ENCODE measurements at regions not wholly inside any gene's neighbourhood (a gene's known extent, or its start where the extent isn't known, plus 50 kb on each side); places are given as distances from the start of the nearest gene placed in this dataset.

- Histone ChIP-seq H3K27me3 (ENCODE audit: control insufficient read depth in 1 of 2, insufficient read depth in 2 of 2, low read length in 2 of 2) (no peaks in the 10 kb centered on the region), H3K27ac (ENCODE audit: low read depth in 2 of 2, low read length in 1 of 2) (no peak overlapping the region), H3K36me3 (ENCODE audit: control insufficient read depth in 2 of 2, insufficient read depth in 2 of 2, low read length in 1 of 2) (no peaks in the 10 kb centered on the region), H3K9me3 (ENCODE audit: control insufficient read depth in 2 of 2, insufficient read depth in 1 of 2, low read depth in 1 of 2, low read length in 1 of 2) (no peaks in the 10 kb centered on the region), H3K4me1 (ENCODE audit: control insufficient read depth in 2 of 2, insufficient read depth in 2 of 2, low read length in 1 of 2) (no peaks in the 10 kb centered on the region), H3K4me3 (ENCODE audit: low read depth in 1 of 2, low read length in 2 of 2) (no peak overlapping the region)
- WGBS, 2 donors: 92 to 98% methylated on average over 3 of the region's 3 CpGs
These were observed 376.9 kb downstream of the PPP3CA start for GRCh38 chr4:100970414-100970813.

- Histone ChIP-seq H3K36me3 (ENCODE audit: control insufficient read depth in 2 of 2, insufficient read depth in 2 of 2, low read length in 1 of 2) (no peaks in the 10 kb centered on the region), H3K9me3 (ENCODE audit: control insufficient read depth in 2 of 2, insufficient read depth in 1 of 2, low read depth in 1 of 2, low read length in 1 of 2) (no peaks in the 10 kb centered on the region), H3K27me3 (ENCODE audit: control insufficient read depth in 1 of 2, insufficient read depth in 2 of 2, low read length in 2 of 2) (no peaks in the 10 kb centered on the region), H3K4me1 (ENCODE audit: control insufficient read depth in 2 of 2, insufficient read depth in 2 of 2, low read length in 1 of 2) (no peaks in the 10 kb centered on the region), H3K27ac (ENCODE audit: low read depth in 2 of 2, low read length in 1 of 2) (no peak overlapping the region), H3K4me3 (ENCODE audit: low read depth in 1 of 2, low read length in 2 of 2) (no peak overlapping the region)
These were observed 377.4 kb downstream of the PPP3CA start for GRCh38 chr4:100969925-100970324.

- Histone ChIP-seq H3K27me3 (ENCODE audit: control insufficient read depth in 1 of 2, insufficient read depth in 2 of 2, low read length in 2 of 2) (no peaks in the 10 kb centered on the region), H3K9me3 (ENCODE audit: control insufficient read depth in 2 of 2, insufficient read depth in 1 of 2, low read depth in 1 of 2, low read length in 1 of 2) (no peaks in the 10 kb centered on the region), H3K27ac (ENCODE audit: low read depth in 2 of 2, low read length in 1 of 2) (no peak overlapping the region), H3K4me1 (ENCODE audit: control insufficient read depth in 2 of 2, insufficient read depth in 2 of 2, low read length in 1 of 2) (no peaks in the 10 kb centered on the region), H3K36me3 (ENCODE audit: control insufficient read depth in 2 of 2, insufficient read depth in 2 of 2, low read length in 1 of 2) (no peaks in the 10 kb centered on the region), H3K4me3 (ENCODE audit: low read depth in 1 of 2, low read length in 2 of 2) (no peak overlapping the region)
- WGBS, 2 donors: 68 to 69% methylated on average over 2 of the region's 2 CpGs
These were observed 379.3 kb downstream of the PPP3CA start for GRCh38 chr4:100968046-100968445.

- Histone ChIP-seq H3K27ac (ENCODE audit: low read depth in 2 of 2, low read length in 1 of 2) (no peak overlapping the region), H3K4me3 (ENCODE audit: low read depth in 1 of 2, low read length in 2 of 2) (no peak overlapping the region), H3K4me1 (ENCODE audit: control insufficient read depth in 2 of 2, insufficient read depth in 2 of 2, low read length in 1 of 2) (no peaks in the 10 kb centered on the region), H3K36me3 (ENCODE audit: control insufficient read depth in 2 of 2, insufficient read depth in 2 of 2, low read length in 1 of 2) (no peaks in the 10 kb centered on the region), H3K27me3 (ENCODE audit: control insufficient read depth in 1 of 2, insufficient read depth in 2 of 2, low read length in 2 of 2) (no peaks in the 10 kb centered on the region), H3K9me3 (ENCODE audit: control insufficient read depth in 2 of 2, insufficient read depth in 1 of 2, low read depth in 1 of 2, low read length in 1 of 2) (no peaks in the 10 kb centered on the region)
- 86 to 87% methylated on average over 1 of the region's 1 CpG for WGBS, 2 donors
These were observed 383.7 kb downstream of the PPP3CA start for GRCh38 chr4:100963627-100964026.

- Histone ChIP-seq H3K4me3 (ENCODE audit: low read depth in 1 of 2, low read length in 2 of 2) (no peak overlapping the region), H3K27ac (ENCODE audit: low read depth in 2 of 2, low read length in 1 of 2) (no peak overlapping the region), H3K36me3 (ENCODE audit: control insufficient read depth in 2 of 2, insufficient read depth in 2 of 2, low read length in 1 of 2) (no peaks in the 10 kb centered on the region), H3K4me1 (ENCODE audit: control insufficient read depth in 2 of 2, insufficient read depth in 2 of 2, low read length in 1 of 2) (no peaks in the 10 kb centered on the region), H3K9me3 (ENCODE audit: control insufficient read depth in 2 of 2, insufficient read depth in 1 of 2, low read depth in 1 of 2, low read length in 1 of 2) (no peaks in the 10 kb centered on the region), H3K27me3 (ENCODE audit: control insufficient read depth in 1 of 2, insufficient read depth in 2 of 2, low read length in 2 of 2) (no peaks in the 10 kb centered on the region)
These were observed 384.6 kb downstream of the PPP3CA start for GRCh38 chr4:100962698-100963097.

GRCh38 chr4:100960232-100960631 lies 387.1 kb downstream of the PPP3CA start:
- Histone ChIP-seq H3K27ac (ENCODE audit: low read depth in 2 of 2, low read length in 1 of 2) (no peak overlapping the region), H3K4me1 (ENCODE audit: control insufficient read depth in 2 of 2, insufficient read depth in 2 of 2, low read length in 1 of 2) (no peaks in the 10 kb centered on the region), H3K36me3 (ENCODE audit: control insufficient read depth in 2 of 2, insufficient read depth in 2 of 2, low read length in 1 of 2) (no peaks in the 10 kb centered on the region), H3K9me3 (ENCODE audit: control insufficient read depth in 2 of 2, insufficient read depth in 1 of 2, low read depth in 1 of 2, low read length in 1 of 2) (no peaks in the 10 kb centered on the region), H3K4me3 (ENCODE audit: low read depth in 1 of 2, low read length in 2 of 2) (no peak overlapping the region), H3K27me3 (ENCODE audit: control insufficient read depth in 1 of 2, insufficient read depth in 2 of 2, low read length in 2 of 2) (no peaks in the 10 kb centered on the region)
- 66 to 69% methylated on average over 3 of the region's 3 CpGs for WGBS, 2 donors

GRCh38 chr4:100954046-100954445 lies 393.3 kb downstream of the PPP3CA start:
- H3K4me3 ChIP-seq (ENCODE audit: low read depth in 1 of 2, low read length in 2 of 2): no peak overlapping the region
- WGBS, 2 donors: 66 to 75% methylated on average over 2 of the region's 2 CpGs
- no peaks in the 10 kb centered on the region for H3K36me3 ChIP-seq (ENCODE audit: control insufficient read depth in 2 of 2, insufficient read depth in 2 of 2, low read length in 1 of 2)
- no peaks in the 10 kb centered on the region for H3K27me3 ChIP-seq (ENCODE audit: control insufficient read depth in 1 of 2, insufficient read depth in 2 of 2, low read length in 2 of 2)
- H3K27ac ChIP-seq (ENCODE audit: low read depth in 2 of 2, low read length in 1 of 2): no peak overlapping the region
- no peaks in the 10 kb centered on the region for H3K9me3 ChIP-seq (ENCODE audit: control insufficient read depth in 2 of 2, insufficient read depth in 1 of 2, low read depth in 1 of 2, low read length in 1 of 2)
- no peaks in the 10 kb centered on the region for H3K4me1 ChIP-seq (ENCODE audit: control insufficient read depth in 2 of 2, insufficient read depth in 2 of 2, low read length in 1 of 2)

- H3K36me3 ChIP-seq (ENCODE audit: control insufficient read depth in 2 of 2, insufficient read depth in 2 of 2, low read length in 1 of 2): no peaks in the 10 kb centered on the region
- H3K9me3 ChIP-seq (ENCODE audit: control insufficient read depth in 2 of 2, insufficient read depth in 1 of 2, low read depth in 1 of 2, low read length in 1 of 2): no peaks in the 10 kb centered on the region
- H3K27ac ChIP-seq (ENCODE audit: low read depth in 2 of 2, low read length in 1 of 2): no peak overlapping the region
- H3K4me3 ChIP-seq (ENCODE audit: low read depth in 1 of 2, low read length in 2 of 2): no peak overlapping the region
- no peaks in the 10 kb centered on the region for H3K27me3 ChIP-seq (ENCODE audit: control insufficient read depth in 1 of 2, insufficient read depth in 2 of 2, low read length in 2 of 2)
- no peaks in the 10 kb centered on the region for H3K4me1 ChIP-seq (ENCODE audit: control insufficient read depth in 2 of 2, insufficient read depth in 2 of 2, low read length in 1 of 2)
These were observed 393.7 kb downstream of the PPP3CA start for GRCh38 chr4:100953616-100954015.

GRCh38 chr4:100952590-100952989 lies 394.7 kb downstream of the PPP3CA start:
- no peak overlapping the region for H3K27ac ChIP-seq (ENCODE audit: low read depth in 2 of 2, low read length in 1 of 2)
- H3K9me3 ChIP-seq (ENCODE audit: control insufficient read depth in 2 of 2, insufficient read depth in 1 of 2, low read depth in 1 of 2, low read length in 1 of 2): no peaks in the 10 kb centered on the region
- no peaks in the 10 kb centered on the region for H3K36me3 ChIP-seq (ENCODE audit: control insufficient read depth in 2 of 2, insufficient read depth in 2 of 2, low read length in 1 of 2)
- H3K27me3 ChIP-seq (ENCODE audit: control insufficient read depth in 1 of 2, insufficient read depth in 2 of 2, low read length in 2 of 2): no peaks in the 10 kb centered on the region
- H3K4me3 ChIP-seq (ENCODE audit: low read depth in 1 of 2, low read length in 2 of 2): no peak overlapping the region
- WGBS, 2 donors: 80 to 90% methylated on average over 4 of the region's 4 CpGs
- no peaks in the 10 kb centered on the region for H3K4me1 ChIP-seq (ENCODE audit: control insufficient read depth in 2 of 2, insufficient read depth in 2 of 2, low read length in 1 of 2)

GRCh38 chr4:100949350-100949935 lies 397.9 kb downstream of the PPP3CA start:
- H3K4me3 ChIP-seq (ENCODE audit: low read depth in 1 of 2, low read length in 2 of 2): no peak overlapping the region
- H3K27me3 ChIP-seq (ENCODE audit: control insufficient read depth in 1 of 2, insufficient read depth in 2 of 2, low read length in 2 of 2): no peaks in the 10 kb centered on the region
- no peak overlapping the region for H3K27ac ChIP-seq (ENCODE audit: low read depth in 2 of 2, low read length in 1 of 2)
- H3K36me3 ChIP-seq (ENCODE audit: control insufficient read depth in 2 of 2, insufficient read depth in 2 of 2, low read length in 1 of 2): no peaks in the 10 kb centered on the region
- no peaks in the 10 kb centered on the region for H3K9me3 ChIP-seq (ENCODE audit: control insufficient read depth in 2 of 2, insufficient read depth in 1 of 2, low read depth in 1 of 2, low read length in 1 of 2)
- WGBS, 2 donors: 77 to 80% methylated on average over 3 of the region's 3 CpGs
- no peaks in the 10 kb centered on the region for H3K4me1 ChIP-seq (ENCODE audit: control insufficient read depth in 2 of 2, insufficient read depth in 2 of 2, low read length in 1 of 2)

All from esophagus (tissue), 2 donors.